ENCODE measurements at regions not wholly inside any gene's neighbourhood (a gene's known extent, or its start where the extent isn't known, plus 50 kb on each side); places are given as distances from the start of the nearest gene placed in this dataset.

DNA sequence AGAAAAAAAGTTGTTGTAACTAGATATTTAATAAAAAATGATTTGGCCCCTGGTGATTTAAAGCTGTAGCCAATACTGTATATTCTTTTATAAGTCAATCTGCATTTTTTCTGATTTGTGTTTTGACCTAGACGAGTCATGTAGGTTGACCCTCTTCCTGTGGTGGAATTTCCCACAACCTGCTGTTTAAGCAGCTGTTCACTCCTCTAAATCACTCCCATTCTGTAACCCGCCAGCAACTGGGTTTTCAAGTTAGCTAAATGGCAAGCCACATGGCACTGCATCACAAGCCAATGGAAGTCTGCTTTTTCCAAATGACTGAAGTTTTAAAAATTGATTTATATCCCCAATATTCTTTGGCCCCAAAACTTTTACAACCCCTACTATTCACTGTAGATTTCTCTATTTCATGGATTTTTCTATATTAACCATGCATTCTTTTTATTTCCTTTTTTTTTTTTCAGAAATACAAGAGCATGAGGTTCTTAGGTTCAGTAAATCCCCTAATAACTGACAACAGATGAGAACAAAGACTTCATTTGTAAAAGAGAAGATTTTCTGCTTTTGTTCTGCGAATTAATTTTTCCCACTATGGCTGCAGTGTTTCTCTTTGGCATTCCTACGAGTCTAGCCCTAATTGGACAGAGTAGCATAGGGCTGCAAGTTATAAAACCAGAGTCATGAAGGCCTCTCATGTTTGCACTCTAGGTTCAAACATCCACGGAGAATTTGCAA, 184.5 kb upstream of the TLE4 start:
- Histone ChIP-seq H3K4me1 (ENCODE audit: insufficient read depth, low read length, poor library complexity, severe bottlenecking) (peaks cover 11% of the 10 kb centered on the region), H3K4me2 (ENCODE audit: low read depth, low read length, poor library complexity, severe bottlenecking) (no peak overlapping the region), H3K36me3 (ENCODE audit: insufficient read depth, low read length) (no peaks in the 10 kb centered on the region), H3K79me2 (ENCODE audit: insufficient read depth, low read length) (no peaks in the 10 kb centered on the region), H3K9ac (ENCODE audit: low read depth, low read length, poor library complexity, severe bottlenecking) (no peak overlapping the region), H3K9me3 (ENCODE audit: insufficient read depth, low read depth, low read length) (no peaks in the 10 kb centered on the region), H3K27me3 (ENCODE audit: insufficient read depth, low read length, poor library complexity, severe bottlenecking) (no peaks in the 10 kb centered on the region), H3K9me2 (replicated peaks; ENCODE audit: low read depth, low read length) (no peaks in the 10 kb centered on the region), H2AFZ (ENCODE audit: low read length) (no peak overlapping the region), H3F3A (ENCODE audit: low read depth) (no peaks in the 10 kb centered on the region), H4K20me1 (ENCODE audit: insufficient read depth, low read length, poor library complexity, severe bottlenecking) (no peaks in the 10 kb centered on the region), H3K4me3 (ENCODE audit: low read length, poor library complexity, severe bottlenecking) (no peak overlapping the region)
- TF ChIP-seq CTCF (conservative IDR thresholded peaks at IDR 0.05; ENCODE audit: low read length) (no peak), EZH2phosphoT487 (IDR thresholded peaks at IDR 0.05; ENCODE audit: borderline replicate concordance) (no peak)

DNA sequence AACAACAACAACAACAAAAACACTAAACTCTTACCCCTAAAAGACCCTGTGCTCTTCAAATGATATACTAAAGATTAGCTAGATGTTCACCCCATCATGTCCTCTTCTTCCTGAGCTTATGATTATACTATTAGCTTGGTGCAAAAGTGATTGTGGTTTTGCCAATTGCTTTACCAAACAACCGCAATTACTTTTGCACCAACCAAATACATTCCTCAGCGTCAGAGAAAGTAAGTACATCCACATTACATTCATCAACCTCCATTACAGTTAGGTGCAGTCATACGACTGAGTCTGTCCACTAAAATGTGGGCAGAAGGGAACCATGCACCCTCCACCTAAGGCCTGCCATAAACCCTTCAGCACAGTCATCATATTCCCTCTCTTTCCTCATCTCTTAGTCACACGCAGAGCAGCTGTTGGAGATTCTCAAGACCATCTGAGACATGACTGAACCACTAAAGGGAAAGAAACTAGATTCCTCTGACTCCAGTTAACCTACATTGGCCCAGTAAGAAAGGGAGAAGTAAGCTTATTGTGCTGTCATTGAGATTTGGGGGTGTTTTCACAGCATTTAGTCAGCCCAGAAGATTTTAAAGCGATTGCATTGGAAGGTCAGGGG, 181.6 kb upstream of the TLE4 start:
- H3F3A ChIP-seq (ENCODE audit: low read depth): no peaks in the 10 kb centered on the region
- H4K20me1 ChIP-seq (ENCODE audit: insufficient read depth, low read length, poor library complexity, severe bottlenecking): no peaks in the 10 kb centered on the region
- no peak overlapping the region for H2AFZ ChIP-seq (ENCODE audit: low read length)
- H3K36me3 ChIP-seq (ENCODE audit: insufficient read depth, low read length): no peaks in the 10 kb centered on the region
- H3K27me3 ChIP-seq (ENCODE audit: insufficient read depth, low read length, poor library complexity, severe bottlenecking): no peaks in the 10 kb centered on the region
- H3K9ac ChIP-seq (ENCODE audit: low read depth, low read length, poor library complexity, severe bottlenecking): no peak overlapping the region
- no peaks in the 10 kb centered on the region for H3K9me2 ChIP-seq (replicated peaks; ENCODE audit: low read depth, low read length)
- no peaks in the 10 kb centered on the region for H3K79me2 ChIP-seq (ENCODE audit: insufficient read depth, low read length)
- H3K4me3 ChIP-seq (ENCODE audit: low read length, poor library complexity, severe bottlenecking): no peak overlapping the region
- TF ChIP-seq EZH2phosphoT487 (IDR thresholded peaks at IDR 0.05; ENCODE audit: borderline replicate concordance) (no peak), CTCF (conservative IDR thresholded peaks at IDR 0.05; ENCODE audit: low read length) (no peak)
- H3K4me1 ChIP-seq (ENCODE audit: insufficient read depth, low read length, poor library complexity, severe bottlenecking): peaks cover 11% of the 10 kb centered on the region
- H3K4me2 ChIP-seq (ENCODE audit: low read depth, low read length, poor library complexity, severe bottlenecking): no peak overlapping the region
- H3K9me3 ChIP-seq (ENCODE audit: insufficient read depth, low read depth, low read length): no peaks in the 10 kb centered on the region

GRCh38 chr9:79390781-79391770, 180.7 kb upstream of the TLE4 start:
- no peak overlapping the region for H3K9ac ChIP-seq (ENCODE audit: low read depth, low read length, poor library complexity, severe bottlenecking)
- H4K20me1 ChIP-seq (ENCODE audit: insufficient read depth, low read length, poor library complexity, severe bottlenecking): no peaks in the 10 kb centered on the region
- TF ChIP-seq CTCF (conservative IDR thresholded peaks at IDR 0.05; ENCODE audit: low read length) (no peak), EZH2phosphoT487 (IDR thresholded peaks at IDR 0.05; ENCODE audit: borderline replicate concordance) (no peak)
- H3K9me3 ChIP-seq (ENCODE audit: insufficient read depth, low read depth, low read length): no peaks in the 10 kb centered on the region
- peaks cover 11% of the 10 kb centered on the region for H3K4me1 ChIP-seq (ENCODE audit: insufficient read depth, low read length, poor library complexity, severe bottlenecking)
- H3K79me2 ChIP-seq (ENCODE audit: insufficient read depth, low read length): no peaks in the 10 kb centered on the region
- no peak overlapping the region for H3K4me3 ChIP-seq (ENCODE audit: low read length, poor library complexity, severe bottlenecking)
- no peak overlapping the region for H2AFZ ChIP-seq (ENCODE audit: low read length)
- H3K9me2 ChIP-seq (replicated peaks; ENCODE audit: low read depth, low read length): no peaks in the 10 kb centered on the region
- no peaks in the 10 kb centered on the region for H3K36me3 ChIP-seq (ENCODE audit: insufficient read depth, low read length)
- no peak overlapping the region for H3K4me2 ChIP-seq (ENCODE audit: low read depth, low read length, poor library complexity, severe bottlenecking)
- no peaks in the 10 kb centered on the region for H3K27me3 ChIP-seq (ENCODE audit: insufficient read depth, low read length, poor library complexity, severe bottlenecking)
- H3F3A ChIP-seq (ENCODE audit: low read depth): no peaks in the 10 kb centered on the region
